ENCODE measurements at regions not wholly inside any gene's neighbourhood (a gene's known extent, or its start where the extent isn't known, plus 50 kb on each side); places are given as distances from the start of the nearest gene placed in this dataset.
"Not testable (repeated sequence)": the region's sequence is repeated elsewhere in the genome, so short reads cannot be mapped to it uniquely, and the experiment has no call there.

GRCh38 chr18:38250971-38251370, 685.4 kb upstream of the CELF4 start:
- DNase-seq, result no peak

DNA sequence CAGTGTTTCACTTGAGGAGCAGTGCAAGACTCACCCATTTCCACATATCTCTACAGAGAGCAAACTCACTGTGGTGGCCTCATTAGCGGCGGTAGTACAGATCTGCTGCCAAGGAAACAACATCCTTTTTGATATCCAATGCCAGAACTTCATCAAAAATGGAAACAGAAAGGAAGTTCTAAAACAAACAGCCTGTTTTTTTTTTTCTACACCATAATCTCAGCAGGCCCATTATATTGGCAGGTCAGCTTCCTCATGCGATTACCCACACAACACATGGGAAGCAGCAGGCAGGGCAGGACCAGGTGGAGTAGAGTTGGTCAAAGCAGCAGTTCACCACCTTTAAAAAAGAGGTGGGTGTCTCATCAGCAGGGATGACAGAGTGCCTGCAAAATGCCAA, 678.9 kb upstream of the CELF4 start:
- no peak for DNase-seq

- DNase-seq, result no peak
Observed at GRCh38 chr18:38243291-38243690, 677.7 kb upstream of the CELF4 start.

DNA sequence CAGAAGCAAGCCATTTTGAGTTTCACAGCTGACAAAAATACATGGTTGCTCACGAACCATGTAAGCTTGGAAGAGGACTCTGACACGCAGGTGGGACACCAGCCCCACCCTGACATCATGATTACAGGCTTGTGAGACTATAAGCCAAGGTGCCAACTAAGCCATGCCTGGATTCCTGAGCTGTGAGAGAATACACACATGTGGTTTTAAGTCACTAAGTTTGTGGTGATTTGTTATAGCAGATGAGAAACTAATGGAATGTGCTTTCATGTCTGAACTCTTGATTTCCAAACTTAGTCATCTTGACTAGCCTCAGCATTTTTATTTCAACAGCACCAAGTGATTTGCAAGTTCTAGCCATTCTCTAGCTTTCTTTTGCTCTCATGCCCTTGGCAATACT, 676.1 kb upstream of the CELF4 start:
- DNase-seq, result no peak

GRCh38 chr18:38241216-38241615, 675.6 kb upstream of the CELF4 start:
- DNase-seq, result no peak

- no peak for DNase-seq
Observed at GRCh38 chr18:38239606-38240005, 674.0 kb upstream of the CELF4 start.

- DNase-seq, result no peak
Observed at GRCh38 chr18:38237796-38238195, 672.2 kb upstream of the CELF4 start.

- no peak for DNase-seq
Observed at GRCh38 chr18:38221476-38222100, 656.0 kb upstream of the CELF4 start.

- DNase-seq, result no peak
Observed at GRCh38 chr18:38198956-38199355, 633.4 kb upstream of the CELF4 start.

DNA sequence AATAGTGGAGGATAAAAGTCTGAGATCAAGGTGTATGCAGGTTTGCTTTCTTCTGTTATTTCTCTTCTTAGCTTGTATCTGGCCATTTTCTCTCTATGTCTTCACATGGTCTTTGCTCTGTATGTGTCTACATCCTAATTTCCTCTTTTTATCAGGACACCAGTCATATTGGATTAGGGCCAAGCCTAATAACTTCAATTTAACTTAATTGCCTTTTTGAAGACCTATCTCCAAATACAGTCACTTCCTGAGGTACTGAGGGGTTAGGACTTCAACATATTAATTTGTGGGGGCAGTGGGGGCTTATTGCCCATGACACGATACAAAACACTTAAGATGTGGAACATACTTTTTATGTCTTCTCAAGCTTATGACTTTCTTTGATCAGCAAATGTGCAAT, 632.9 kb upstream of the CELF4 start:
- DNase-seq, result no peak

- DNase-seq, result no peak
Observed at GRCh38 chr18:38186491-38186890, 620.9 kb upstream of the CELF4 start.

- DNase-seq, result no peak
Observed at GRCh38 chr18:38174594-38174993, 609.0 kb upstream of the CELF4 start.

DNA sequence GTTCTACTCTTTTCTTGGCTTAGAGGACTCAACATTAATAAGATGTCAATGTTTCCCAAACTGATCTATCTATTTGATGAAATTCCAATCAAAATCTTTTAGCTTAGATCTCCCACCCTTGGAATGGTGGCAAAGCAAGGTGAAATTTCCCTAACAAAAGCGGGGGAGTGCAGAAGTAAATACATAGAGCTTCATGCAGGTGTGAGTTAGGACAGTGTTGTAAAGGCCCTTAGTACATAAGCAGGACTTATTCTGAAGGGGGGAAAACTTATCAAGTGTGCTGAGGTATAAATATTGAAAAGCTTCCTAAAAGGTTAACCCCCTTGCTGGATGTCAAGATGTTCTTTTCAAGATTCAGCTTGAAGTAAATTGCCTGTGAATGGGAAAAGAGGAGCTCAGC, 608.6 kb upstream of the CELF4 start:
- no peak for DNase-seq

DNA sequence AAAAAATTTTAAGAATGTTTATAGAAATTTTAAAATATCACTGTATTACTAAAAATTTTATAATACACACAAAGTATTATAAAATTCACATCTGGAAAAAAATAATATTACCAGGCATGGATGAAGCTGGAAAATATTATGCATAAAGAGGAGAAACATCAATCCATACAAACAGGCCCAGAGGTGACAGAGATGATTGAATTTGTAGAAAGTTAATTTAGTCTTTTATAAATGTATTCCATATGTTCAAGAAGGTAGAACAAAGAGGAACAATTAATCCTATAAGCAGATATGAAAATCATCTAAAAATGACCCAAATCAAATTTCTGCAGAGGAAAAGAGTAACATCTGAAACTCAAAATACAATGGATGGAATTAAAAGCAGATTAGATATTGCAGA, 605.2 kb upstream of the CELF4 start:
- no peak for DNase-seq

- DNase-seq, result no peak
Observed at GRCh38 chr18:38167623-38168022, 602.0 kb upstream of the CELF4 start.

DNA sequence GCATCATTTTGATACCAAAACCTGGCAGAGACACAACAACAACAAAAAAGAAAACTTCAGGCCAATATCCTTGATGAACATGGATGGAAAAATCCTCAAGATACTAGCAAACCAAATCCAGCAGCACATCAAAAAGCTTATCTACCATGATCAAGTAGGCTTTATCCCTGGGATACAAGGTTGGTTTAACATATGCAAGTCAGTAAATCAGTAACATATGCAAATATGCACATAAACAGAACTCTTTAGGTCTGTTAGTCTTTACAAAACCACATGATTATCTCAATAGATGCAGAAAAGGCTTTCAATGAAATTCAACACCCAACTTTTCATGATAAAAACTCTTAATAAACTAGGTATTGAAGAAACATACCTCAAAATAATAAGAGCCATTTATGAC, 587.5 kb upstream of the CELF4 start:
- not testable (repeated sequence) for DNase-seq

- no peak for DNase-seq
Observed at GRCh38 chr18:38116716-38117115, 551.1 kb upstream of the CELF4 start.

- no peak for DNase-seq
Observed at GRCh38 chr18:38115201-38115600, 549.6 kb upstream of the CELF4 start.

- DNase-seq, result no peak
Observed at GRCh38 chr18:38087538-38087937, 521.9 kb upstream of the CELF4 start.

DNA sequence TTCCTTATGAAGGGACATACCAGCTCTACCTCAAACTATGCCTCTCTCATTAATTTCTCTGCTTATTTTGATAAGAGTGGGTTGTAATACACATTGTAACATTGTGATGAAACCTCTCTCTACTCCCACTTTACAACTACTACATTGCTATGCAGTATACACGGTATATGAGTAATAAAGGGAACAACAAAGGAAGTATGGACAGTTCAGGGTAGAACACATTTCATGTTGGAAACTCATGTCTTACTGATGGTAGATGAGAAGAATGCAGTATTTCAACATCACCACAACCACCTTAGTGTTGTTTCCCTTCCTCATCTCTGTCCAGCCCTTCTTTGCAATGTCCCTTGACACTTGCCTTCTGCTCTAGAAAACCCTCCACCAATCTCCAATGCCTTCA, 515.9 kb upstream of the CELF4 start:
- DNase-seq, result no peak

DNA sequence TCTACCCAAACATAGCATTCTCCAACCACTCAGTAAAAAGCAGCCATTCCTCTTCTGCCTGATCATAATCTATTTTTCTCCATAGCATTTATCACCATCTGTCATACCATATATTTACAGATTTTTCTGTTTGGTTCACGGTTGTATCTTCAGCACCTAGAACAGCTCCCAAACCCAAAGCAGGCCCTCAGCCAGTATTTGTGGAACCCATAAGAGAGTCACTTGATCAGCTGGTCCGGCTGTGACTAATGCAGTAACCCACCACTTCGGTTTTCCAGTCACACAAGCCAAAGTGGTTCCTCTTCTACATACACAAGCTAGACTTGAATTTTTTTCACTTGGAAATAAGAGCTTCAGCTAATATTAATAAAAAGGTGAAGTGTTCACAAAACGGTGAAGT, 511.6 kb upstream of the CELF4 start:
- no peak for DNase-seq

DNA sequence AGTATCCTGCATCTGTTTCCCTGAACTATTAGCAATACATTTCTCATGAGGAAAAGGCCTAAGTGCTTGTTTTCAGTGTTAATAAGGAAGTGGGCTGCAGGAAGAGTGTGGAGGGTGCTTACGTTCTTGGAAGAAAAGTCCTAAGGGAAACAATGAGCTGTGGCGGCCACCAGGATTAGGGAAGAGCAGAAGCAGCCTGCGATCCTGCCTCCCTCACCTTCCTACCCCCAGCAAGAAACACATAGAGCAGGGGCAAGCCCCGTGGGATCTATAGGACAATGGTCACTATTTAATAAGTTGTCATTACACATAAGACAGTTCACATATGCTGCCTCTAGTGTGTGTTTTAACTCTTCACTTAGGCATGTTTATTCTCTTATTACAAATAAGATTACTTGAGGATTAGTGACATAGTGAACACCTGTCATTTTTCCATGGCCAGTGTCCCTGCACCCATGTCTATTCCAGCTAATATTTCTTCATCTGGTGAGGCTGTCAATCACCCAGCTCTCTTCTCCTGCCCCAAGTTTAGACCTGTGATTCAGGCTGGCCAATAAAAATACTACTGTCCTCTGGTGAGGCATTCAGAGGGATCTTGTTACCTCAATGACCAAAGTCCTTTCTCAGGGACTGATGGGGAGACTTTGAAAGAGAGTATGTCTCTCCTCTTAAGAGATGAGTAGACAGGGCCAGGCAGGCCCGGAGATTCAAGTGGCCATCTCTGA, 510.9 kb upstream of the CELF4 start:
- no peak for DNase-seq

DNA sequence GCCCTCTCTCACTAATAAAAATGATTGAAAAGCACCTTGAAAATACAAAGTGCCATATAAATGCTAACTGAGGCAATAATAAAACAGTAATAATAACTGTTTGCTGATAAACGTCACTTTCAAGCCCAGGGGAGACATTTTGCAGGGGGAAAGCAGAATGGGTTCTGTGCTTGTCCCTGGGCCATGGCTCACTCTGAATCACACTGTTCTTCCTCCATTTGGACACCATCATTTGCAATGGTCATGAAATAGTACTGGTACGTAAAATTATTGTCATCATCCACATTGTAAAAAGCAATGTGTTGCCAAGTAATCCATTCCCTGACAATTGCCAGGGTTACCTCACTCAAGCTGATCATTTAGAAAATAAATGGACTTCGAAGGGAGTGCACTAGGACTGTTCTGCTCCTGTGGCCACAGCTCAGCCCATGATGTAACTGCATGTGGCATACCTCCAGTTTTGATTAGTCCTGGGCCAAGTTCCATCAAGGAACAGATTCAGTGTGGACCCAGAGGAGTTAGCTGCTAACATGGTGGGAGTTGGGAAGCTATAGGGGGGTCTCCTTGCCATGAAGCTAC, 508.8 kb upstream of the CELF4 start:
- no peak for DNase-seq

DNA sequence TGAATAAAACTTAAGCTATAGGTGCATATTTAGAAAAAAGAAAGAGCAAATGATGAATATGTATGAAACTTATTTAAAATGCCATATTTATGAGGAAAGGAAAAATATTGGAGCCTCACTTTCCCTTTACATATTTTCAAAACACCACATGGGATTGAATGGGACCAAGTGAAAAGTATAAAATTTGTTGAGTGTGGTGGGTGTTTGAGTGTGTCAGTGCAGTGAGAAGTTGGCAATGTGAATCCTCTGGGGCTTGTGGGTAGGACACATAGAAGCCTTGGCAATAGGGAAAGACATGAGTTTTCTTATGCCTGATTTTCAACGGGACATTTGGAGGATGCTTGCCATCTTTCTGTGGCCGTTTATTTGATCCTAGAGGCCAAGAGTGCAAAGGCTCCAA, 502.2 kb upstream of the CELF4 start:
- no peak for DNase-seq

GRCh38 chr18:38067086-38067485, 501.5 kb upstream of the CELF4 start:
- DNase-seq, result no peak
